SK-N-MC (cell line): ENCODE measurements at regions not wholly inside any gene's neighbourhood (a gene's known extent, or its start where the extent isn't known, plus 50 kb on each side); places are given as distances from the start of the nearest gene placed in this dataset.

Source experiments
- DNase-seq: peaks from one replicate; pipeline ENCODE4 v3.0.0-alpha.2; 2011; ENCODE audit warnings: low read depth, low spot score
- H3K27ac ChIP-seq: fragments of 200-600 bp; sonication (generic); 2 replicates; pipeline ENCODE4 v1.5.1; 2016; ENCODE audit warnings: mixed run types
- H3K36me3 ChIP-seq: fragments of 200-600 bp; sonication (generic); 2 replicates; pipeline ENCODE4 v1.6.1; 2017; ENCODE audit warnings: antibody characterized with exemption, low read length, mixed read lengths; ENCODE audit not compliant: insufficient read depth
- H3K4me3 ChIP-seq: fragments of 200-600 bp; sonication (generic); 2 replicates; pipeline ENCODE4 v1.5.1; 2016
- H3K9ac ChIP-seq: fragments of 200-600 bp; sonication (generic); 2 replicates; pipeline ENCODE4 v1.8.0; 2017; ENCODE audit warnings: mixed run types, mixed read lengths; ENCODE audit not compliant: insufficient read length
- H3K9me3 ChIP-seq: fragments of 200-600 bp; sonication (generic); 2 replicates; pipeline ENCODE4 v1.6.1; 2017; ENCODE audit warnings: low read depth, mild to moderate bottlenecking, antibody characterized with exemption, low read length, moderate library complexity, mixed read lengths
- EZH2 ChIP-seq: fragments of 200-600 bp; sonication (generic); IDR thresholded peaks from one replicate; pipeline ENCODE4 v1.6.1; 2017; ENCODE audit warnings: antibody characterized with exemption
- FOXP2 ChIP-seq: optimal IDR thresholded peaks from 2 replicates; pipeline ENCODE3; 2011; ENCODE audit warnings: mild to moderate bottlenecking, moderate library complexity; ENCODE audit not compliant: insufficient read depth; ENCODE audit errors: extremely low read length, control extremely low read depth
- POLR2AphosphoS5 ChIP-seq: IDR thresholded peaks from 2 replicates; pipeline ENCODE4 v1.6.1; 2012; ENCODE audit warnings: mild to moderate bottlenecking, low read depth, low read length, borderline replicate concordance

- peak overlapping the region; percentile 32; the same call in 1 of the 2 replicates for H3K4me3 ChIP-seq
- H3K27ac ChIP-seq: no peak overlapping the region
- DNase-seq: no peak
- H3K36me3 ChIP-seq: no peaks in the 10 kb centered on the region
- no peaks in the 10 kb centered on the region for H3K9me3 ChIP-seq
- H3K9ac ChIP-seq: no peak overlapping the region
- TF ChIP-seq POLR2AphosphoS5 (no peak), EZH2 (no peak), FOXP2 (no peak)
These were observed 679.8 kb upstream of the KIF2B start for GRCh38 chr17:53142890-53143289.

GRCh38 chr17:53141731-53142130 lies 681.0 kb upstream of the KIF2B start:
- H3K4me3 ChIP-seq: no peak overlapping the region
- no peaks in the 10 kb centered on the region for H3K36me3 ChIP-seq
- TF ChIP-seq EZH2: no peak
- TF ChIP-seq FOXP2: no peak
- no peak for TF ChIP-seq POLR2AphosphoS5
- H3K9ac ChIP-seq: no peak overlapping the region
- no peak for DNase-seq
- no peak overlapping the region for H3K27ac ChIP-seq
- H3K9me3 ChIP-seq: no peaks in the 10 kb centered on the region

- Histone ChIP-seq H3K4me3 (no peak overlapping the region), H3K9me3 (no peaks in the 10 kb centered on the region), H3K36me3 (no peaks in the 10 kb centered on the region), H3K27ac (no peak overlapping the region), H3K9ac (no peak overlapping the region)
- DNase-seq: no peak
- TF ChIP-seq POLR2AphosphoS5 (no peak), FOXP2 (no peak), EZH2 (no peak)
These were observed 681.4 kb upstream of the KIF2B start for GRCh38 chr17:53141280-53141679.

GRCh38 chr17:53137869-53138268 lies 684.9 kb upstream of the KIF2B start:
- Histone ChIP-seq H3K27ac (no peak overlapping the region), H3K9me3 (no peaks in the 10 kb centered on the region), H3K4me3 (no peak overlapping the region), H3K36me3 (no peaks in the 10 kb centered on the region), H3K9ac (no peak overlapping the region)
- DNase-seq: no peak
- no peak for TF ChIP-seq FOXP2
- TF ChIP-seq POLR2AphosphoS5: no peak
- no peak for TF ChIP-seq EZH2

- Histone ChIP-seq H3K4me3 (no peak overlapping the region), H3K27ac (no peak overlapping the region), H3K9me3 (no peaks in the 10 kb centered on the region), H3K9ac (no peak overlapping the region), H3K36me3 (no peaks in the 10 kb centered on the region)
- no peak for TF ChIP-seq POLR2AphosphoS5
- TF ChIP-seq FOXP2: no peak
- TF ChIP-seq EZH2: no peak
- DNase-seq: no peak
These were observed 686.8 kb upstream of the KIF2B start for GRCh38 chr17:53135969-53136368.

GRCh38 chr17:53134548-53134947 lies 688.2 kb upstream of the KIF2B start:
- no peak for DNase-seq
- no peak overlapping the region for H3K27ac ChIP-seq
- H3K9me3 ChIP-seq: no peaks in the 10 kb centered on the region
- H3K4me3 ChIP-seq: no peak overlapping the region
- TF ChIP-seq FOXP2: no peak
- no peak for TF ChIP-seq POLR2AphosphoS5
- TF ChIP-seq EZH2: no peak
- H3K9ac ChIP-seq: no peak overlapping the region
- H3K36me3 ChIP-seq: no peaks in the 10 kb centered on the region

- no peak overlapping the region for H3K4me3 ChIP-seq
- no peak overlapping the region for H3K9ac ChIP-seq
- no peak for TF ChIP-seq EZH2
- TF ChIP-seq POLR2AphosphoS5: no peak
- TF ChIP-seq FOXP2: no peak
- H3K27ac ChIP-seq: no peak overlapping the region
- DNase-seq: no peak
- H3K36me3 ChIP-seq: no peaks in the 10 kb centered on the region
- no peaks in the 10 kb centered on the region for H3K9me3 ChIP-seq
These were observed 688.9 kb upstream of the KIF2B start for GRCh38 chr17:53133876-53134275.

GRCh38 chr17:53129863-53130262 lies 692.9 kb upstream of the KIF2B start:
- no peak for DNase-seq
- Histone ChIP-seq H3K9me3 (no peaks in the 10 kb centered on the region), H3K36me3 (no peaks in the 10 kb centered on the region), H3K4me3 (no peak overlapping the region), H3K9ac (no peak overlapping the region), H3K27ac (no peak overlapping the region)
- TF ChIP-seq EZH2 (no peak), FOXP2 (no peak), POLR2AphosphoS5 (no peak)

GRCh38 chr17:53127331-53127730 lies 695.4 kb upstream of the KIF2B start:
- H3K27ac ChIP-seq: no peak overlapping the region
- no peaks in the 10 kb centered on the region for H3K36me3 ChIP-seq
- H3K9ac ChIP-seq: no peak overlapping the region
- H3K9me3 ChIP-seq: no peaks in the 10 kb centered on the region
- H3K4me3 ChIP-seq: no peak overlapping the region
- no peak for TF ChIP-seq FOXP2
- TF ChIP-seq EZH2: no peak
- TF ChIP-seq POLR2AphosphoS5: no peak
- DNase-seq: no peak

- no peak for TF ChIP-seq POLR2AphosphoS5
- TF ChIP-seq EZH2: no peak
- TF ChIP-seq FOXP2: no peak
- H3K9me3 ChIP-seq: no peaks in the 10 kb centered on the region
- no peak overlapping the region for H3K4me3 ChIP-seq
- no peaks in the 10 kb centered on the region for H3K36me3 ChIP-seq
- DNase-seq: no peak
- H3K9ac ChIP-seq: no peak overlapping the region
- H3K27ac ChIP-seq: no peak overlapping the region
These were observed 699.8 kb upstream of the KIF2B start for GRCh38 chr17:53122966-53123365.
